T-helper 17 cell (primary cell): ENCODE measurements at regions not wholly inside any gene's neighbourhood (a gene's known extent, or its start where the extent isn't known, plus 50 kb on each side); places are given as distances from the start of the nearest gene placed in this dataset.
"Not testable (repeated sequence)": the region's sequence is repeated elsewhere in the genome, so short reads cannot be mapped to it uniquely, and the experiment has no call there.

Experiments
- ATAC-seq: fragments of 150-1000 bp; cut with Tn5 transposase; 2 replicates; pipeline ENCODE4 v1.10.0; 2021; ENCODE audit warnings: mild to moderate bottlenecking, moderate library complexity
- DNase-seq, 3 donors: peaks; one replicate each; pipeline versions ENCODE4 v3.0.0 to v3.0.0-alpha.2; 2020 to 2021
- H3K9me3 ChIP-seq: one replicate; pipeline ENCODE4 v1.7.0; 2013; ENCODE audit warnings: low read length, mild to moderate bottlenecking; ENCODE audit not compliant: control insufficient read depth, poor library complexity, severe bottlenecking
- H3K27ac Mint-ChIP-seq: one replicate; pipeline ENCODE4 v1.8.0; 2022; ENCODE audit warnings: mild to moderate bottlenecking, moderate library complexity, mixed read lengths
- H3K27me3 Mint-ChIP-seq: one replicate; pipeline ENCODE4 v1.8.0; 2022; ENCODE audit warnings: mixed read lengths
- H3K36me3 Mint-ChIP-seq: one replicate; pipeline ENCODE4 v1.8.0; 2022; ENCODE audit warnings: low read depth, mixed read lengths
- H3K4me1 Mint-ChIP-seq: one replicate; pipeline ENCODE4 v1.8.0; 2022; ENCODE audit warnings: mild to moderate bottlenecking, mixed read lengths
- H3K4me3 Mint-ChIP-seq: one replicate; pipeline ENCODE4 v1.8.0; 2022; ENCODE audit warnings: mild to moderate bottlenecking, moderate library complexity, mixed read lengths

DNA sequence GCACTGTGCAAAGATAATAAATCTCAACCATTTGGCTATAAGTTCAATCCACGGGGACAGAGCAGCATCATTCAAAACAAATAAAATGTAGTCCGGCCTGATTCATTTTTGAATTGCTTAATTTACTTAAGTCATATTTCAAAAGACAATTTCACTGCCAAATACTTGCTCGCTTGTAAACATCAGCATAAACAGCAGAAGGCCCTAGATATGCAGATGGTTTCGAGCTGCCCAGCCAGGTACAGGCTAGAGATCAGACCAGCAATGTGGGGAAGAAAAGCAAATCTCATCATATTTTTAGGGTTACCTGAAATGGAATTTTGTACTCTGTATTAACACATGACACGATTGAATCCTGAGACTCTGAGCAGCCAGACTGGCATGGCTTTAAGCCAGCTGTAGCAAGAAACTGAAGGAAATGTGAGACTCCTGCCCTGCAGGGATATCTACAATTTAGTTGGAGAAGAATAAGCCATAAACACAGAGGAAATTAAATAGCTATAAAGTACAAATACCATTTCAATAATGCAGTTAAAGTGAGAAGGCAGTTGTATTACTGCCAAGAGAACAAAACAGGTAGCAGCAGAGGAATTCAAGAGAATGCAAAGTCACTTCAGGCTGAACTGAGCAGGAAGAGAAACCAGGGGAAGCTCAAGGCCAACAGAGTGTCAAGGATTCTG lies 440.3 kb downstream of the ETS1 start:
- no peaks in the 10 kb centered on the region for H3K27me3 Mint-ChIP-seq
- DNase-seq (no peak), ATAC-seq (no peak)
- H3K4me3 Mint-ChIP-seq, result no peak overlapping the region
- peak overlapping the region; percentile 41 for H3K27ac Mint-ChIP-seq
- H3K36me3 Mint-ChIP-seq, result no peaks in the 10 kb centered on the region
- H3K9me3 ChIP-seq, result no peaks in the 10 kb centered on the region
- H3K4me1 Mint-ChIP-seq, result peaks cover 2% of the 10 kb centered on the region

DNA sequence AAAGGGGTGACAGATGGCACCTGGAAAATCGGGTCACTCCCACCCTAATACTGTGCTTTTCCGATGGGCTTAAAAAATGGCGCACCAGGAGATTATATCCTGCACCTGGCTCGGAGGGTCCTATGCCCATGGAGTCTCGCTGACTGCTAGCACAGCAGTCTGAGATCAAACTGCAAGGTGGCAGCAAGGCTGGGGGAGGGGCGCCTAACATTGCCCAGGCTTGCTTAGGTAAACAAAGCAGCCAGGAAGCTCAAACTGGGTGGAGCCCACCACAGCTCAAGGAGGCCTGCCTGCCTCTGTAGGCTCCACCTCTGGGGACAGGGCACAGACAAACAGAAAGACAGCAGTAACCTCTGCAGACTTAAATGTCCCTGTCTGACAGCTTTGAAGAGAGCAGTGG lies 447.1 kb downstream of the ETS1 start:
- H3K27me3 Mint-ChIP-seq, DNase-seq, H3K4me3 Mint-ChIP-seq, ATAC-seq, H3K9me3 ChIP-seq, H3K27ac Mint-ChIP-seq, H3K4me1 Mint-ChIP-seq, H3K36me3 Mint-ChIP-seq: not testable (repeated sequence)

DNA sequence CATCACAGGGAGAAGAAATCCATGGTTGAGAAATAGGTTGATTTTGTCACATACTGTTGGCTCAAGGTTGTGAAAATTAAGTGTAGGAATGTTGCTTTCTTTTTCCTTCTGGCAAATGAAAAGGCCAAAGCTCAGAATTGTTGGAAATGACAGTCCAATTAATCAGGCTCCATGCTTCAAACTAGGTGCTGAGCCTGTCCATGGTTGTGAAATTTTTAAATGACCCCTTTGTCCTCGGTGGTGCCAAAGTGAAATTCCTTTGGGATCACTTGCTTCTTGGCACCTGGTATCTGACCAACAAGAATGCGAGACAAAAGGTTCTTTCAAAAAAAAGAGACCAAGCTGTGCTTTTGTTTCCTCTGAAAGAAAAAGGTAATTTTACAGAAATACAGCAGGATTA lies 451.9 kb downstream of the ETS1 start:
- no peaks in the 10 kb centered on the region for H3K36me3 Mint-ChIP-seq
- peaks cover 5% of the 10 kb centered on the region for H3K27me3 Mint-ChIP-seq
- no peak for DNase-seq
- H3K4me1 Mint-ChIP-seq, result peaks cover 11% of the 10 kb centered on the region
- no peak overlapping the region for H3K4me3 Mint-ChIP-seq
- no peak for ATAC-seq
- H3K9me3 ChIP-seq, result no peaks in the 10 kb centered on the region
- H3K27ac Mint-ChIP-seq, result no peak overlapping the region

DNA sequence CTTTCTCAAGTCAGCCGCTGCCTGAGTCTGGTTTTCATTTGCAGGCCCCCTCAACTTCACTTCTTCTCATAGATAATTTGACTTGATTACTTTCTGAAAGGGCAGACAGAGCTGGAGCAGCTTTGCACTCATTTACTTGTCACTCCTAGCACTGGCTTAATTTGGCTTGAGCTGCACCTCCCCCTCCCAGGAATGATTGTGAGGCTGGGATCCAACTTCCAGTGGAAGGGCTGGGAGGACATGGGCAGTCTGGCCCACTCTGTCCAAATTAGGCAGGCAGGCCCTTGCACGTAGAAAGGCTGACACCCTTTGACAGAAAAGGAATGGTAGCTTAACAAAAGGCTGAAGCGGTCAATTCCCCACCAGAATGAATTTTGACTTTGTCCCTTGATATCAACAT lies 453.9 kb downstream of the ETS1 start:
- H3K4me1 Mint-ChIP-seq, result peaks cover 17% of the 10 kb centered on the region
- H3K36me3 Mint-ChIP-seq, result no peaks in the 10 kb centered on the region
- DNase-seq (no peak), ATAC-seq (no peak)
- H3K9me3 ChIP-seq, result no peaks in the 10 kb centered on the region
- no peak overlapping the region for H3K27ac Mint-ChIP-seq
- no peak overlapping the region for H3K4me3 Mint-ChIP-seq
- peaks cover 5% of the 10 kb centered on the region for H3K27me3 Mint-ChIP-seq

DNA sequence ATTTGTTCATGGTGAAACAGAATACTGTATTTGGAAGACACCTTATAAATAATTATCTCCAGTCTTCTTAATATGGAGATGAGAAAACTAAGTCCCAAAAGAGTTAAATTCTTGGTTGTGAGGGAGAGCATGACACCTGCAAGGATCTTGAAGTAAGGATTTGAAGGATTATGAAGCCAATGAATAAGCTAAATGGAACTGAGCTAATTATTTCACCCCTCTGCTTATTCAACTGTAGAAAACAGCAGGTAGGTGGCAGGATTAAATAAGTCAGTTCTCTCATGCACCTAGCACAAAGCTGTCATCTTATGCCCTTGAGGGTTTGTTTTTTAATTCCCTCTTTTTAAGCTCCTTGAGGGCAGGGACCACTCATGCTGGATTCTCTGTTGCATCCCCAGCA lies 457.3 kb downstream of the ETS1 start:
- ATAC-seq, result no peak
- Mint-ChIP-seq H3K36me3 (no peaks in the 10 kb centered on the region), H3K4me1 (peaks cover 17% of the 10 kb centered on the region), H3K27ac (no peak overlapping the region), H3K4me3 (no peak overlapping the region), H3K27me3 (peaks cover 5% of the 10 kb centered on the region)
- no peaks in the 10 kb centered on the region for H3K9me3 ChIP-seq
- DNase-seq, result no peak

DNA sequence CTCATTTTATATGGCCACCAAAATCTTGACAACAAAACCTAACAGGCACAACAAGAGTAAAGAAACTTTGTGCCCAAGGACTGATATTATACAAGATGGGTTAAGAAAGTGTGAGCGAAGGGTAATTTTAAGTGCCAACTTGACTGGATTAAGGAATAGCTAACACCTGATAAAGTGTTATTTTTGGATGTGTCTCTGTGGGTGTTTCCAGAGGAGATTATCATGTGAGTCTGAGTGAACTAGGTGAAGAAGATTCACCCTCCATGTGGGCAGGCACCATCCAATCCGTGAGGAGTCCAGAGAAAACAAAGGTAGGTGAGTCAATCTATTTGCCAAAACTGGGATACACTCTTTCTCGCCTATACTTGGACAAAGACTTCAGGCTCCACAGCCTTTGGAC lies 461.6 kb downstream of the ETS1 start:
- Mint-ChIP-seq H3K36me3 (no peaks in the 10 kb centered on the region), H3K4me1 (peaks cover 12% of the 10 kb centered on the region), H3K27me3 (no peaks in the 10 kb centered on the region), H3K4me3 (no peak overlapping the region), H3K27ac (no peak overlapping the region)
- ATAC-seq (no peak), DNase-seq (no peak)
- peaks cover 2% of the 10 kb centered on the region for H3K9me3 ChIP-seq

DNA sequence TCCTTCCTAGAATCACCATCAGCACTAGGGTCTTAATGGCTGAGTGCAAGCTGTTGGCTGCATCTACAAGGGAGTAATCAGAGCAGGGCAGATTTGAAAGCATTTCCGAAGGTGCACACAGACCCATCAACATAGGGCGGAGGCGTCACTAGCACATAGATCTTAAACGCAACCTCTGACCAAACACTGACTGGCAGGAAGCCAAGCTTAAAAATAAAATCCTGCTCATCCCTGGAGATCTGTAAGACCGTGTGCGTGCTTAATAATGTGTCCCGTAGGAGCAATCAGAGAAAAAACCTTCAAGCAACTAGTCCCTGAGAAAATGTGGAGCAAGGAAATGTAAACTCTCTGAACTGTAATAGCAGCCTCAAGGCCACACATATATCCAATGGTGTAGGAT lies 470.5 kb downstream of the ETS1 start:
- Mint-ChIP-seq H3K4me3 (no peak overlapping the region), H3K4me1 (peaks cover 2% of the 10 kb centered on the region), H3K27ac (no peak overlapping the region), H3K36me3 (peaks cover 3% of the 10 kb centered on the region), H3K27me3 (peaks cover 6% of the 10 kb centered on the region)
- no peaks in the 10 kb centered on the region for H3K9me3 ChIP-seq
- no peak for DNase-seq
- no peak for ATAC-seq

DNA sequence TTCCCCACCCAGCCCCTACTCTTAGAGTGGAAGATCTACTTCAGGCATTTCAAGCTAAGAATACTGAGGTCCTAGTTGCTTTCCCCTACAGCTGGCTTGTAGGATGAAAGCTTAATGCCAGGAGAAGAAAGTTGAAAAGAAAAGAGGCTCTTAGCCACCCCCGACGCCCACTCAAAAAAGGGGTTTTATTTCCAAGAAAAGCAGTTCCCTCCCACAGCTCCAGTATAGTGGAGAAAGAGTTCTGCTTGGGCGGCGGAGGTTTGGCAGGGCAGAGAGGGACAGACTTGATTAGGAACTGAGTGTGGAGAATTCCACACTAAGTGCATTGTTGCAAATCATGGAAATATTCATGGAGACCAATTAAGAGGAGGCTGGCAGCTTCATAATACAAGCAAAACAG lies 470.9 kb downstream of the ETS1 start:
- Mint-ChIP-seq H3K27ac (no peak overlapping the region), H3K4me1 (peaks cover 2% of the 10 kb centered on the region), H3K27me3 (peaks cover 6% of the 10 kb centered on the region), H3K4me3 (no peak overlapping the region), H3K36me3 (peaks cover 3% of the 10 kb centered on the region)
- no peaks in the 10 kb centered on the region for H3K9me3 ChIP-seq
- ATAC-seq, result no peak
- DNase-seq, result no peak

DNA sequence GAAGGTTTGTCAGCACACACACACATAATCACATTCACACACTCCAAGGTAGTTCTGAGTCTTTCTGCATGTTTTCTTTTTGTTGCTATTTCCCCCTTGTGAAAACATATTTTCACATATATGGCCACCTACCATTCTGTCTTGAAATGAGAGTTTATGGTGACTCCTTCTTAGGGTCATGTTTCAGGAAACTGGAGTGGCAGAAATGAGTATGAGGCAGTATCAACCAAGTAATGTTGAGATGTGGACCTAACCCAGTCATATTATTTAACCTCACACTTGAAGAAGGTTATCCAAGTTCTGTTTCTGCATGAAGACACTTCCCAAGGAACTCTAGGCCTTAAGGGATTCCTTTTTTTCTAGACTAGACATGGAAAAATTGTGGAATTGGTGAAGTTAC lies 481.4 kb downstream of the ETS1 start:
- DNase-seq, result no peak
- H3K36me3 Mint-ChIP-seq, result peaks cover 6% of the 10 kb centered on the region
- ATAC-seq, result no peak
- no peak overlapping the region for H3K4me3 Mint-ChIP-seq
- H3K27ac Mint-ChIP-seq, result no peak overlapping the region
- peaks cover 21% of the 10 kb centered on the region for H3K27me3 Mint-ChIP-seq
- no peaks in the 10 kb centered on the region for H3K9me3 ChIP-seq
- H3K4me1 Mint-ChIP-seq, result peaks cover 5% of the 10 kb centered on the region

DNA sequence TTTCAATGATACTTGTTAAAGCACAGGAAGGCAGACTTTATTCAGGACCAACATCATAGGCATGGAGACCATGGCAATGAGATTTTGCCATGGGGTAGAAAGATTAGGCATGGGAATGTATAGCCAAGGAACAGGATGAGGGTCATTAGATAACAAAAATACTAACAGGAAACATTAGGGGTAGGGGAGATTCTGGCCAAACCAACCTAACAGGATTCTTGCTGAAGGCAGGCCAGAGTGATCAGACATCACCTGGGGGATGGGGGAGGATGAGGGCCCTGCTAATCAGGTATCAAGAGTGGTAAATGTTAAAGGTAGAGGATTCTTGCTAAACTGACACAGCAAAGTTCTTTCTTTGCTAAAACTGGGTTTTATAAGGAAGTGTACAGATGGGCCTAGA lies 481.8 kb downstream of the ETS1 start:
- H3K36me3 Mint-ChIP-seq, result peaks cover 6% of the 10 kb centered on the region
- ATAC-seq (no peak), DNase-seq (no peak)
- no peaks in the 10 kb centered on the region for H3K9me3 ChIP-seq
- H3K27me3 Mint-ChIP-seq, result peaks cover 21% of the 10 kb centered on the region
- H3K4me3 Mint-ChIP-seq, result no peak overlapping the region
- peaks cover 5% of the 10 kb centered on the region for H3K4me1 Mint-ChIP-seq
- no peak overlapping the region for H3K27ac Mint-ChIP-seq

DNA sequence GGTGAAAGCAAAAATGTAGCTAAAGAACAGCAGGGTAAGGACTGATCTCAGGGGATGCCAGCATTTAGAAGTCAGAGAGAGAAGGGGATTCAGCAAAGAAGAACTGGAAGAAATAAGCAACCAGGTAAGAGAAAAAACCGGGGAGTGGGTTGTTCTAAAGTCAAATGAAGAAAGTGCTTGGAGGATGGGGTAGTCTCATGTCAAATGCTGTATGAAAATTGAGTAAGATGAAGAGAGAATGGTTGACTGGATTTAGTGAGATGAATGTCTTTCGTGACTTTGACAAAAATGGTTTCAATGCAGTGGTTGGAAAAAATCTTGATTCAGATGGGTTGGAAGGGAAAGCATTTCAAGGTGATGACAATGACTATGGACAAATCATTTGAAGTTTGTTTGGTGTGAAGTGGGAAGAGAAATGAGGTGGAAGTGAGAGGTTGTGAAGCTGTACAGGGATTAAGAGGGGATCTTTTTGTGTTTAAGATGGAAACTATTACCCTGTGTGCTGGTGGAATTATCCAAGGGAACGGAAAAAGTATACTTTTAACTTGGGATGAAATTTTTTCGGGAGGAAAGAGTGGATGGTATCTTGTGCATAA lies 484.0 kb downstream of the ETS1 start:
- no peaks in the 10 kb centered on the region for H3K9me3 ChIP-seq
- H3K4me3 Mint-ChIP-seq, result no peak overlapping the region
- H3K4me1 Mint-ChIP-seq, result peaks cover 2% of the 10 kb centered on the region
- no peak for ATAC-seq
- DNase-seq, result no peak
- H3K36me3 Mint-ChIP-seq, result peaks cover 8% of the 10 kb centered on the region
- peaks cover 21% of the 10 kb centered on the region for H3K27me3 Mint-ChIP-seq
- no peak overlapping the region for H3K27ac Mint-ChIP-seq

DNA sequence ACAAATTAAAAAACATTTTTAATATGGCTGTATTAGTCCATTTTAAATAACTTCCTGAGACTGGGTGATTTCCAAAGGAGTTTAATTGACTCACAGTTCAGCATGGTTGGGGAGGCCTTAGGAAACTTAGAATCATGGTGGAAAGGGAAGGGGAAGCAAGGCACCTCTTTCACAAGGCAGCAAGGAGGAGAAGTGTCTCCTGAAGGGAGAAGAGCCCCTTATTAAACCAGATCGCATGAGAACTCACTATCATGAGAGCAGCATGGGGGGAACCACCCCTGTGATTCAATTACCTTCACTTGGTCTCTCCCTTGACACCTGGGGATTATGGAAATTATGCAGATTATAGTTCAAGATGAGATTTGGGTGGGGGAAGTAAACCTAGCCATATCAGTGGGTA lies 488.6 kb downstream of the ETS1 start:
- Mint-ChIP-seq H3K4me1 (no peaks in the 10 kb centered on the region), H3K27me3 (peaks cover 14% of the 10 kb centered on the region), H3K27ac (no peak overlapping the region), H3K4me3 (no peak overlapping the region), H3K36me3 (peaks cover 8% of the 10 kb centered on the region)
- ATAC-seq (no peak), DNase-seq (no peak)
- no peaks in the 10 kb centered on the region for H3K9me3 ChIP-seq

DNA sequence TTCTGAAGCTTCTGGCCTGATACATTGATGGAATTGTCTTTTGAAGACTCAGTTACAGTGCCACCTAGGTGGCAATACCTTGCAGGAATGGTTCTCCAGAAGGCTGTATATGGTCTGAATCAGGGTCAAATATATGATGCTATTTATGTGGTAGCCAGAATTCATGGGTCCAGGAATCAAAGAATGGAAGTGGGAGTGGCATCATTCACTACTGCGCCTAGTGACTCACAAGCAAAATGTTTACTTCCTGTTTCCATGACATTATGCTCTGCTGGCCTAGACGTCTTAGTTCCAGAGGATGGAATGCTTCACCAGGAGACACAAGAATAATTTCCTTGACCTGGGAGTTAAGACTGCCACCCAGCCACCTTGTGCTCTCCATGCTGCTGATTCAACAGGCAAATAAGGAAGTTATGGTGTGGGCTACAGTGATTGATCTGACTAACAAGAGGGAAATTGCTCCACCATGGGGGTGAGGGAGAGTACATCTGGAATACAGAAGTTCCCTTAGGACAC lies 491.8 kb downstream of the ETS1 start:
- no peaks in the 10 kb centered on the region for H3K27me3 Mint-ChIP-seq
- DNase-seq (no peak), ATAC-seq (no peak)
- H3K9me3 ChIP-seq, result no peaks in the 10 kb centered on the region
- peaks cover 4% of the 10 kb centered on the region for H3K36me3 Mint-ChIP-seq
- H3K4me1 Mint-ChIP-seq, result no peaks in the 10 kb centered on the region
- no peak overlapping the region for H3K4me3 Mint-ChIP-seq
- H3K27ac Mint-ChIP-seq, result peak overlapping the region; percentile 30

DNA sequence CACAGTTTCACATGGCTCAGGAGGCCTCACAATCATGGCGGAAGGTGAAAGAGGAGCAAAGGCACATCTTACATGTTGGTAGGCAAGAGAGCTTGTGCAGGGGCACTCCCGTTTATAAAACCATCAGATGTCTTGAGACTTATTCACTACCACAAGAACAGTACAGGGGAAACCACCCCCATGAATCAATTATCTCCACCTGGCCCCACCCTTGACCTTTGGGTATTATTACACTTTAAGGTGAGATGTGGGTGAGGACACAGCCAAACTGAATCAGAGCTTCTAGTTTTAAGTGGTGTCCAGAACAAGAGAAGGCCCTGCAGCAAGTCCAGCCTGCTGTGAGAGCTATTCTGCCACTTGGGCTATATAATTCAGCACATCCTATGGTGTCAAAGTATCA lies 493.7 kb downstream of the ETS1 start:
- no peaks in the 10 kb centered on the region for H3K9me3 ChIP-seq
- no peaks in the 10 kb centered on the region for H3K27me3 Mint-ChIP-seq
- no peak overlapping the region for H3K27ac Mint-ChIP-seq
- ATAC-seq (no peak), DNase-seq (no peak)
- no peaks in the 10 kb centered on the region for H3K4me1 Mint-ChIP-seq
- H3K36me3 Mint-ChIP-seq, result no peaks in the 10 kb centered on the region
- H3K4me3 Mint-ChIP-seq, result no peak overlapping the region
